H1 (cell line): ENCODE measurements at regions not wholly inside any gene's neighbourhood (a gene's known extent, or its start where the extent isn't known, plus 50 kb on each side); places are given as distances from the start of the nearest gene placed in this dataset.

Experiments used
- KDM5A ChIP-seq: fragments of 200-600 bp; IDR thresholded peaks from 2 replicates; pipeline ENCODE4 v1.7.1; 2012; ENCODE audit warnings: mild to moderate bottlenecking, low read length, inconsistent platforms, mixed read lengths
- PHF8 ChIP-seq: fragments of 200-600 bp; sonication (generic); conservative IDR thresholded peaks from 2 replicates; pipeline ENCODE4 v1.7.1; 2012; ENCODE audit warnings: low read depth, mild to moderate bottlenecking, inconsistent platforms, low read length, moderate library complexity

- TF ChIP-seq PHF8 (no peak), KDM5A (no peak)
These were observed 315.6 kb upstream of the KCND2 start (continued) for GRCh38 chr7:119957335-119957734.
